ENCODE measurements at regions not wholly inside any gene's neighbourhood (a gene's known extent, or its start where the extent isn't known, plus 50 kb on each side); places are given as distances from the start of the nearest gene placed in this dataset.
A peak's percentile ranks its signal among the peaks of the same experiment; 100 is the strongest.

- CTCF ChIA-PET, result no interaction called here
- no peak for TF ChIP-seq CTCF (IDR thresholded peaks at IDR 0.05; ENCODE audit: control extremely low read depth, extremely low read depth, low read depth, missing control alignments)
- DNase-seq (ENCODE audit: extremely low spot score), result no peak
- POLR2A ChIA-PET, result no interaction called here
Observed at GRCh38 chrX:148365233-148365632, 135.2 kb upstream of the AFF2 start.

DNA sequence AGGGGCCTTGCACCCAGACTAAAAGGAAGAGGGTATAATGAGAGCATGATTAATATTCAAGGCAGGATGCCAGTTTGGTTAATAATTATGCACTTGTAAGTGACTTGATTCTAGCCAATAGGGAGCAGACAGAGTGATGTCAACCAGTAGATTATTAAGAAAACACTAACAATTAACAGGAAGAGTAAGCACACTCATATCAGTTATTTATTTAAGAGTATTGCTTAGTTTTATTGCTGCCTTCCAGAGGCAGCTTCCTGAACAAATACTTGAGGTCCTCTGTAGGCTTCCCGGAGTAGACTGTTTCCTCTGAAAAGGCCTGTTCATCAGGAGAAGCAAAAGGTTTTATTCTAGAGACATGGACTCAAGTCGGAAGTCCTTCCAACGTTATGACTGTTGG lies 129.1 kb upstream of the AFF2 start:
- ChIA-PET POLR2A (no interaction called here), CTCF (no interaction called here)
- no peak for TF ChIP-seq CTCF (IDR thresholded peaks at IDR 0.05; ENCODE audit: control extremely low read depth, extremely low read depth, low read depth, missing control alignments)
- no peak for DNase-seq (ENCODE audit: extremely low spot score)

DNA sequence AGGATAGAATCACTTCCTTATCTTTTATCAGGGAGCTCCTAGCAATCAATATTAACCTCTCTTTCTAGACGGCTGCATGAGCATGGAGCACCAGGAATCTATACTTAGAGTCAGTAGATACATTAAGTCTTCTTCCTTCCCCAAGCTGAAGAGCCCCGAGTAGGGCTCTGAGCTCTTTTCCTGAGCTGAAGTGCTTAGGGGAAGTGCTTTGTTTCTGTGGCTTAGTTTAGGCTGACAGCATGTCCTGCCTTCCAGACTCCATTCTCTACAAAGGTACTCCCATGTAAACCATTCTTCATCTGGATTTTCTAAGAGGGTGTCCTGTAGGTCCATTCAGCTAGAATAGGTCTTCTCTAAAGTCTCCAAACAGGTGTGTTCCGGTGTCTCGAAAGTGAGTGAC lies 127.5 kb upstream of the AFF2 start:
- ChIA-PET POLR2A (no interaction called here), CTCF (interaction anchor here (1.4 kb wide), 1 partner anchor 10 kb away, joined by 3 read pairs; no protein-coding TSS in a partner anchor)
- no peak for DNase-seq (ENCODE audit: extremely low spot score)
- TF ChIP-seq CTCF (IDR thresholded peaks at IDR 0.05; ENCODE audit: control extremely low read depth, extremely low read depth, low read depth, missing control alignments), result no peak

- TF ChIP-seq CTCF (IDR thresholded peaks at IDR 0.05; ENCODE audit: control extremely low read depth, extremely low read depth, low read depth, missing control alignments), result no peak
- DNase-seq (ENCODE audit: extremely low spot score), result no peak
- POLR2A ChIA-PET, result no interaction called here
- CTCF ChIA-PET, result no interaction called here
Observed at GRCh38 chrX:148376342-148376741, 124.1 kb upstream of the AFF2 start.

DNA sequence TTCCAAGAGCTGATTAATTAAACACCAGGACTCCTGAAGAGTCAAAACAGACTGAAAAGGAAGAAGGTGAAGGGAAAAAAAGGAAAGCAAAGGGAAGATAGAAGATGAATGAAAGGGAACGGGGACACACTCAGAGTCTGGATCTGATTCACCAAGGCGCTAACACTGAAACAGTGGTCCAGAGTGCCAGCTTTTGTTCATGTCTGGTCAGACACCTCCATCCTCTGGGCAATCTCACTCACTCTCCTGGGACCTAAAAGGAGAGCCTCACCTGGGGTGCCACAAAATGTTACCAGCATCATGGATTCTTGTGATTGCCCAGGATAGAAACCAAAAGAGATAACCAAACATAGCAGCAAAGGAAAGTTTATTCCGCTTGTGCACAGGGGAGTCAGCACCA lies 120.3 kb upstream of the AFF2 start:
- ChIA-PET CTCF (no interaction called here), POLR2A (no interaction called here)
- no peak for DNase-seq (ENCODE audit: extremely low spot score)
- TF ChIP-seq CTCF (IDR thresholded peaks at IDR 0.05; ENCODE audit: control extremely low read depth, extremely low read depth, low read depth, missing control alignments), result no peak

DNA sequence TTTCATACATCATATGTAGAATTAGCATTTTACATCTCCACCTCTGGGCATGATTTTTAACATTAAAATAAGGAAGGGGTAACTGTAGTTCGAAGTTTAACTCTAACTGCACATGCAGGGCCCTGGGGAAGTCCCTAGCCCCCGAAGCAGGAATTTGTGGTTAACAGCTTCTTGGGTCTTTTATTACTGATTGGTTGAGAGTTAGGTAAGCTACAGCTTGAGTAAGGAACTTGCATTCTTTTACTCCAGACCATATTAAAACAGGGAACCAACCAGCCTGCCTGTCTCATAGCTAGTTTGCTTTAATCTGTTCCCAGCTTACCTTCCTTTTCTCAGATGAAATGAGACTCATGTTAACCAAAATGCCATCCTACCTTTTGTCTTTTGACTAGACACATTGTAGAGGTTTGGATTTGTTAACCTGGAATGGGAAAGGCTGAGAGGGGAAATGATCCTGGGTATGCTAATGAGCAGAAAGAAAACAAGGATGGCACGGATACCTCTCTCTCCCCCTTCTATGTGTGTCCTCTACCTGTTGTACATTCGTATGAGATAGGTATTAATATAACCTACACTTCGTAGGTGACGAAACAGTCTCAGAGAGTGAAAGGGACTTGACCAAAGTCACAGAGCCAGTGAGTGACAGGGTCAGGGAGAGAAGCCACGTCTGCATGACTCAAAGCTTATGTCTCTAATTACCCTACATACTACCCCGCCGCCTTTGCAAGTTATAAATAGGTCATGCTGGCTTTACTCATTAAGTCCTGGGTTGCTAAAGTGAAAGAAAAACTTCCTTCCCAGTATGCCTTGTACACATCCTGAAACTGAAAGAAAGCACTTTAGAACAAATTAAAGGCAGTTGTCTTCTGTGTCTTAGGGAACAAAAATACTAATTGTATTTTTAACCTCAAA lies 119.5 kb upstream of the AFF2 start:
- DNase-seq (ENCODE audit: extremely low spot score), result peak; percentile 23
- TF ChIP-seq CTCF (IDR thresholded peaks at IDR 0.05; ENCODE audit: control extremely low read depth, extremely low read depth, low read depth, missing control alignments), result no peak
- ChIA-PET CTCF (no interaction called here), POLR2A (no interaction called here)
